NCI-H82 treated with DMSO at 0.1 percent for 48 hours (cell line): ENCODE measurements at regions not wholly inside any gene's neighbourhood (a gene's known extent, or its start where the extent isn't known, plus 50 kb on each side); places are given as distances from the start of the nearest gene placed in this dataset.
A peak's percentile ranks its signal among the peaks of the same experiment; 100 is the strongest.

ENCODE experiments used
- DNase-seq: peaks from one replicate; lab custom pipeline; 2025; ENCODE audit not compliant: unreplicated experiment; lab: John Stamatoyannopoulos, UW

DNA sequence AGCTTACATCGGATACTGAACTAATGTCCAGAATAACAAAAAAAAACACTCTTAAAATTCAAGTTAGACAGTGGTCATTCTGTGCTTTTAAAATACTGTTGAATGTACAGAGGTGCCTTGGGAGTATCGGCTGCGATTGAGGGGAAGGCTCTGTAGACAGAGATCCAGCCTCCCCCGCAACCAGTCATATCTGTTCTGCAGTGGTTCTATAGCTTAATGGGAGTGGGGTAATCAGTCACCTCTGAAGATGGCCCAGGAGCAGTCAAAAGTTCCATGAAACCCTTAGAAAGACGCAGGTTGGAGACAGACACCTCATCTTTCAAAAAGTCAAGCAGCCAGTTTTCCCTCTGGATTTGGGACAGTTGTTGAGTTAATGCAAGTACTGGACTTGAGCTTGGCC, 1486.6 kb upstream of the TMEM132C start:
- no peak for DNase-seq

DNA sequence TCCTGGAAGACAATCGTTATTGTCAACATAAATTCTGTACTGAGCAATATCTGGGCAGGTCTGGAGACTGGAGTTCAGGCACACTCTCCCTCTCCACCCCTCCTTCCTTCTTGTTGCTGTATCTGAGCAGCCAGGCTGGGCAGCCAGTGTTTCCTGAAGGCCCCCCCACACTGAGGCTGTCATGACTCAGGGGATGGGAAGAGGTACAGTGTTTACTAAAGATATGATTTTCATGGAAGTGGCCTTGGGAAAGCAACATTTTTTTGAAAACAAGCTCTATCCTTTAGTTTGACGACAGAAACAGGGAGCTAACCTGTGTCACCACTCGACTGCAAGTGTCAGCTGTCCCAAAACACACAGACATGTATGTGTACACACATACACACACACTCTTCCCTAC, 1485.4 kb upstream of the TMEM132C start:
- DNase-seq, result no peak

DNA sequence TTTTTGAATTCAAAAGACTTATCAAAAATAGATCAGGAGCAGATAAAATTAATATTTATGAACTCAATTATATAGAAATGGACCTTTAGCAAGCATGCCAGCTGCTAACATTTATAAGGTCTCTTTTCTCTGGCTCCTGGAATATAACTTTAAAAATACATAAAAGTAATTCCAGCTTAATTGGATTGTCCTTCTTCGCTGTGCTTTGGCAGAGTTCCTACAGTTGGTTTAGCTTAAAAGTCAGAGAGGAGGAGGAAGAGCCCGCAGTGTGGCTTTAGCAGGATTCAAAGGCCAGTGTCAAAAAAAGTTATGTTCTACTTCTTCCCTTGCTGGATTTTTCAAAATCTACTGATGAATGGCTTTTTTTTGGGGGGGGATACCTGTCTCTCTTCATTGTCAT, 1484.9 kb upstream of the TMEM132C start:
- no peak for DNase-seq

DNA sequence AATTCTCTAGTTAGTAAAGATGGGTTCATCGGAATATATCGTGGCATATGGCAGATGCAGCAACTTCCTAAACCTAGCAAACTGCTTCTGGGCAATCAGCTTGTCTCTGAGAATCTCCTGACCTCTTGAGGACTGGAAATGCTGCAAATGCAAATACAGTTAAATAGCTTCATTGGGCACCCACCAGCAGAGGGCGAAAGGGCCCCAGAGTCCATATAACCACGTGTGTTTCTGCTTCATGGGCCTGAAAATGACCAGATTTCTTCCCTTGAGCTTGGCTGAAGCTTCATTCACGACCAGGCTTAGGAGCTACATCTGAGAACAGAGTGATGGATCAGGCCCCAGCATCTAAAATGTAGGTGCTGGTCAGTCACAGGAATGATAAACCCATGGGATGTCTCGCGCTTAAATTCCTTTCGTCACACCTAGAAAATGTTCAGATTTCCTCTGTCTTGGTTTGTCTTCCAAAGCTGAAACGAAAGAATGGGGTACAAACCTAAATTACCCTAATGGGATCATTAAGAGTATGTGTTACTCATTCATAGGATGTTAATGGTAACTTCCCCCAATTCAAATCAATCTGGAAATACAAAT, 1482.5 kb upstream of the TMEM132C start:
- DNase-seq, result peak; percentile 67

DNA sequence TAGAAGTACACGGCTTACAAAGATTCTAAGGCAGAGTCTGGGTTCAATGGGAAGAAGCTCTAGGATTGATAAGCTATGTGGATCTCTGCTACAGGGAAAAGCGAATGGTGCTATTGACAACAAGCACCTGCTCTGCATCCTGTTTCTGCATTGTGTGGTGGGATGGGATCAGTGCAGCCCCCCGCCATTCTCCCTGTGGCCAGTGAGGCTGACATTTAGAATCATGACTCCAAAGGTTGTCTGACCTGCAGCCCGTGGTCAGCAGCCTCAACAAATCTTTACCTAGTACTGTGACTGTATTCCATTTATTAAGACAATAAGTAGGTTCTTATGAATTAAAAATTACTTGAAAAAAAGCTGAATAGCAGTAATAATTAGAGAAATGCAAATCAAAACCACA, 1477.0 kb upstream of the TMEM132C start:
- DNase-seq, result no peak

DNA sequence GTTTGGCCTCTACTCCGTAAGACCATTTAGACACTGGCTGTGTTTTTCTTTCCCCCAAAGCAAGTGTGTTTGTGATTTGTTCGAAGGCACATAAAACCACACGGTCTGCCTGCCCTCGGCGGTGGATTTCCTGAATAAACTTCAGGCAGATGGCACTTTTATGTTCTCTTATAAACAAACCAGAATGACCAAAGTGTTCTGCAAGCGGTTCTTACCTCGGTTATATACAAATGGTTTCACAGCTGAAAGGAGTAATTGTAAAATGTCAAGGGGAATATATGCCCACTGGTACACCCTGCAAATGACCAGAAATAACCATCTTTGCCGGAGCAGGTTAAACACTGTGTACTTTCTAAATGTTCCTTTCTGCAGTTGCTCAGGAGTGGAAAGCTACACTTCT, 1475.8 kb upstream of the TMEM132C start:
- no peak for DNase-seq

DNA sequence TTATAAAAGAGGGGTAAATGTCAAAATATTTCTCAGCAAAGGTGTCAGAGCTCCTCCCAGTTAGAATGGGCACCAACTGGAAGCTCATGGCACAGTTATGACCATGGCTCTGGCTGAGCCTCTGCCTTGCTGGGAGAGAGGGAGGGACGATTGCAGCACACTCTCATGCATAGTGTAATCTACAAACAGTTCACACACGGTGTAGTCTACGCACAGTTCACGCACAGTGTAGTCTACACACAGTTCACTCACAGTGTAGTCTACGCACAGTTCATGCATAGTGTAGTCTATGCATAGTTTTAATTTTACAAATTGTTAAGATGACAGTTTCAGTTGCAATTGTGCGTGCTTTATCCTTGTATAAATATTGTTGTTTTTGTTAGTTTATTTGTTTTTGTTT, 1474.6 kb upstream of the TMEM132C start:
- no peak for DNase-seq

DNA sequence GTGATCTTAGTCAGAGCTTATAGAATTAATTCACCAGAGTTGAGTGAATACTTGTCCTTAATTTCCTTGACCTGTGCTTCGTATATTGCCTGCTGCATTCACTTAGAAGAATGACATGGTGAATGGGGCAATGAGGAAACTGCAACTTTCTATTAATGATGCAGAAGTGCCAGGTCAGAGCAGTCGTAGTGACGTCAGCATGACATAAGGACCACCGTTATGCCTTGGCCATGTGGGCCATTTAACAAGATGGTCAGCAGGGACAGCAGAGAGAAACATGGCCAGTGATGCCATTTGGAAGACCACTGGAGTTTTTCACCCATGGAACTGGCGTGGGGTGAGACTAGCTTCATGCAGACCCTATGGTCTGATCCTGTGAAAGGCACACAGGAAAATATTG, 1469.4 kb upstream of the TMEM132C start:
- DNase-seq, result no peak

DNA sequence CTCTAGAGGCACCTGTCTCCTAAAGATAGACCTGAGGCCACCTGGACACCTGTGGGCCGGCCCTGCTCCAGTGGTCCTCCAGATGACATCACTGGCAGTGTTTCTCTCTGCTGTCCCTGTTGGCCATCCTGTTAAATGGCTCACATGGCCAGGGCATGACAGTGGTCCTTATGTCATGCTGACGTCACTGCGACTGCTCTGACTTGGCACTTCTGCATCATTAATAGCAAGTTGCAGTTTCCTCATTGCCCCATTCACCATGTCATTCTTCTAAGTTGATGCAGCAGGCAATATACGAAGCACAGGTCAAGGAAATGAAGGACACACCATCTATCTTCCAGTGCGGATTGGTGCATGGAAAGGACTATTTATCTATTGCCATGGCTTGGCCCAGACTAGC, 1468.5 kb upstream of the TMEM132C start:
- no peak for DNase-seq

DNA sequence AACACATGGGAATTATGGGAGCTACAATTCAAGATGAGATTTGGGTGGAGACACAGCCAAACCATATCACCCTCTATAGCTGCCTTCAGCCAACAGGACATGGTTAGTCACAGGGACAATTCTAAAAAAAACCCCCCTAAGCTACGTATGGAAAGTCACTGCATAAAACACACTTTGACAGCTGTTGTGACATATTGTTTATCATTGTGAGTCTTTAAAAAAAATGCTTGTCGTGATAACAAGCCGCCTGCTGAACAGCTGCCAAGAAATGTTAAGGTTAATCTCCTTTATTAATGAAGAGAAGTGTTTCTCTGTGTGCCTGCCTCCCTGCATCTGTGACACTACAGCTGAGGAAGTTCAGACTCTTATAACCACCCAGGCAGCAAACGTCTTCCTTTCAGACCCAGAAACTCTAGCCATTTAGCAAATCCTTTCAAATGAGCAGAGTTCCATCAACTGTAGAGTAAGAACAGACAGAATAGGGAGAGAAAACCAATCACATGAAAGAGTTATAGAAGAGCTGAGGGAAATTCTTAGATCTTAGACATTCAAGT, 1459.6 kb upstream of the TMEM132C start:
- peak; percentile 76 for DNase-seq

DNA sequence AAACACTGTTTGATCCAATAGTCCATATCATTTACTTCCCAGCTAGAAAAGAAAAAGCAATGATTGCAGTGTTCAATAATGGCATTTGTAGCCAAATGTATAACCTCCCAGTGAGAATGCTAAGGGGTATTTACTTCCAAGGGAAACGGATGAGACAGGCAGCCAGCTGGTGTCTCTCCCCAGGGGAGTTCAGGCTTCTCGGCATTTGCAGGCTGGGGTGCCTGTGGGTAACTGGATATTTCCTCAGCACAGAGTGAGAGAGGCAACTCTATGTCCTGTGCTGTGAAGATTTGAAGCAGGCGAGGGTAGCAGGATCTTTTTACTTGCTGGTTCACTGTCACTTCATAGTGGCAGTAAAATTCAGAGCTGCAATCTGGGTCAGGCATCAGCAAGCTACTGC, 1455.6 kb upstream of the TMEM132C start:
- DNase-seq, result peak; percentile 76

DNA sequence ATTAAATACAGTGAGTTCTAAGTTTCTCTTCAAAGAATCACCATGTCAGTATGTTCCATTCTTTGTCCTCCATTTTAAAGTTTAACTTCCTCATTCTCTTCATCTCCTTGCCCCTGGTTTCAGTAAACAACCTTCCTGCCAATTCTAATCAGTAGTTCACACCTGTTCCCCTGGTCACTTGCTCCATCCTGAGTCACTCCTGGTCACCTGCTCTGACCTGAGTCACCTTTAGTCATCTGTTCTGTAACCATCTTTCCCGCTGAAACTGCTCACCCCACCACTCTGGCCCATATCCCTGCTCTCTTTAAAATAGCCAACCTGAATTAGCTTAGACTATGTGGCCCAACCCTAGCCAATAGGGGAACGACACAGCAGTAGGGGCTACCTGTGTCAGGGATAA, 1447.4 kb upstream of the TMEM132C start:
- no peak for DNase-seq

DNA sequence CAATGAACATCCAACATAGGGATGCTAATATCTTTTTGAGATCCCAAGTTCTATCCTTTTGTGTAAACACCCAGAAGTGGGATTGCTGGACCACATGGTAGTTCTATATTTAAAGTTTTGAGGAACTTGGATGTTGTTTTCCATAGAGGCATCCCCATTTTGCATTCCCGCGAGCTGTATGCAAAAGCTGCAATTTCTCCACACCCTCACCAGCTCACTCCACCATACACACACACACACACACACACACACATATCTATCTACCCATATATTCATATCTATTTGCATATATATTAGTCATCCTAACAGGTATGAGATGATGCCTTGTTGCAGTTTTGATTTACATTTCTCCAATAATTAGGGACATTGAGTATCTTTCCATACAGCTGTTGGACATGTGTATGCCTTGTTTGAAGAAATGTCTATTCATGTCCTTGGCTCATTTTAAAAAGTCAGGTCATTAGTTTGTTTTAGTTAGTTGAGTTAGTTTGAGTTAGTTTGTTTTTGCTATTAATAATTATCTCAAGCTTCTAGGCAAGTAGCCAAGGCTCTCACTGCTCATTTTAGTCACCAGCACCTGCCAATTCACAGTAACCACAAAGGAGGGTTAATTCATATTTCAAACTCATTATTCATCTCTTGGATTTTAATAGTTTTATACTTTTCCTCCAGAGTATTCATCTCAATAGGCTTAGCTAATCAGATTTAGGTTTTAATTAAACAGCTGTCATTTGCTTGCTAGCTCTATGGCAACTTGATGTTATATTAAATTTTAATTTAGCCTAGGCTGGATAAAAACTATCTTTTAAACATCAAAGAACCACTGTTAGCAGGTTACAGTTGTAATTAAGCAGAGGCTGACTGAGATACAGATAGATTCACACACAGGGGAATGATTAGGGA, 1435.9 kb upstream of the TMEM132C start:
- DNase-seq, result no peak

DNA sequence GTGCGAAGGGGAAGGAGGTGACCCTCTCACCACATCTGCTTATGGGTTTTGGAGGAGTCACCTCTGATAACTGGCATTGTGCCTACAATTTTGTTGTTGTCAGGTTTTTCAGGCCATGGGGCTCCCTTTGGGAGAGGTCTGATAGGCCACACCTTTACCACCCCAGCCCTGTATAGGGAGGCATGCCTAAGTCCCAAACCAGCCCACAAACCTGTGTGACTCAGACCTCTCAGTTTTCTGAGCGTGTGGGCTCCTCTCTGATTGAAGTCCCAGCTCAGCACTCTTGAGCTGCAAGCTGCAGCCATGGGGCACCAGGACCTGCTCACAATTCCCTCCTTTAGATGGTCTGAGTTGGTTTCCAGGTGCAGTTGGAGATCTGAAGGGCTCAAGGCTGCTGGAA, 1429.3 kb upstream of the TMEM132C start:
- no peak for DNase-seq

DNA sequence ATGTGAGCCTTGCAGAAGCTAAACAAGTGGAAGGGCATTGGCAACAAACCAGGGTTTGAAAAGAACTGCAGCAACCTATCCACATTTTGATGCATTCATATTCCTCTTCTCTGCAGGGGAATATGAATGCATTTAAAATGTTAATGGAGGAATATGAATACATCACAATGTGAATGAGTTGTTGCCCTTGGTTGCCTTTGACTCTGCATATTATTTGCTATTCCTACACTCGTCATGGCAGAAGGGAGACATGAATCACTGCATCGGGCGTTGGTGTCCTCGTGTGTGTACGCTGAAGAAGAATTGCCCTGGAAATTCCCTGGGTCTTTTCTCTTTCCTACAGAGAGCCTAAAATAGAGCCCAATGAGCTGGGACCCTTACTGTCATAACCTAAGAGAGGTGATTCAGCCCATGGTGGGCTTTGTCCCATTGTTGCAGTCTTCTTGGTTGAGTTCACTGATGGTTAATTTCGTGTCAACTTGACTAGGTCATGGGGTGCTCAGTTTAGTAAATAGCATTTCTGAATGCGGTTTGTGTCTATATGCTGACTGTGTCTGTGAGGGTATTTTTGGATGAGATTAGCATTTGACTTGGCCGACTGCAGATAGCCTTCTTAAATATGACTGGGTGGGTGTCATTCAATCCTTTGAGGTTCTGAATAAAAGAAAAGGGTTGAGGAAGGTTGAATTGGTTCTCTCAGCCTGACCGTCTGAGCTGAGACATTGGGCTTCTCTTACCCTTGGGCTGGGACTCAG, 1422.9 kb upstream of the TMEM132C start:
- DNase-seq, result no peak

DNA sequence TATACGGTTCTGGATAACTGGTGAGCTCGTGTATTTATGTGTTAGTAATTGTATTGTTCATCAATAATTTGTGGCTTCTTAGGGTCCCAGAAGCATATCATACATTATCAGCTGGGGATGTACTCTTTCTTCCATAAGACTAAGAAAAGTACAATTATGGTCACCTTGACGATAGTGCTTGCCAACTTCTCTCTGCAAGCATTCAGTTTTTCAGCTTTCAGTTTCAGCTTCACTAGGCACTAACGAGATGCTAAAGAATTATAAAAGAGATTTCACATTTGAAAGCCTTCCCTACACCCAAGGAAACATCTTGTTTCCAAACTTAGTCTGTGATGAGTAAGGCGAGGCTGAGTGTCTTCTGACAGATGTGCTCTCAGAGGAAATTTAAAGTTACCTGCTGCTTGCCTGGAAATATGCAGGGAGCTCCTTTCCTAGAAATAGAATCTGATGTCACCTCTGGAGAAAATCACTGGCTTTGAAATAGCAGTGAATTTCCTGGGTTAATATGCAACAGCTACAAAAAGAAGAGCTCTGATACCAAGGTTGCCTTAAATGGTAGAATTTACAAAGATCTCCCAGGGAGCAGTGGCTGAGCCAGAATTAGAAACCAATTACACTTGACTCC, 1419.9 kb upstream of the TMEM132C start:
- no peak for DNase-seq

DNA sequence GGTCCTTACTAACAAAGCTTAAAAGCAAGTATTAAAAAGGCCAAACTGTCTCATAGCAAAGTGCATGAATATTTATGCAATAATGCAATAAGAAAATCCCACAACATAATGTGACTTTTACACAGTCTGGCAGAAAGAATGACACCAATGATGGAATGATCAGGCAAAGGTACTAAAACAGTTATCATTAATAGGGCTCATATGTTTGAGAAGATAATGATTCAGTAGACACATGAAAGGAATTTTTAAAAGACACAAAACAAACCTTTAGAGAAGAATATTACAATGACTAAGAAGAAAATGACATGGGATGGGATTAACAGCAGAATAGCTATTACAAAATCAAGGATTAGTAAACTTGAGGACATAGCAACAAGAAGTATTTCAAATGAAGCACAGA, 1411.2 kb upstream of the TMEM132C start:
- DNase-seq, result no peak

DNA sequence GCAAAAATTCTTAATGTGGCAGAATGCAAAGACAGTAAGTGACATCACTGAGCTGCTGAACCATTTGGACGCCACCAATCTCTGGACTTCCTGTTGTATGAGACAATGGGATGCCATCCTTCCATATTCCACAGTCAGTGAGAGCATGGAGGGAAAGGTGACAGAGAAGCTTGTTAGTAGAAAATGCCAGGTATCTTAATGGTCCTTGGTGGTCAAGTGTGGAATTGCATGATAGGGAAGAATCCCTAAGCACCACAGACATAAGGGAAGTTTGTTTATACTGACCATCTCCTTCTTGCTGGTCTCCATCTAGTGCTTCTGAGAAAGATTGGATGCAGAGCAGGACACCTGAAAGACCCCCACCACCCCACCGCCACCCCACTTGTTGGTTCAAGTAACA, 1410.0 kb upstream of the TMEM132C start:
- DNase-seq, result no peak

DNA sequence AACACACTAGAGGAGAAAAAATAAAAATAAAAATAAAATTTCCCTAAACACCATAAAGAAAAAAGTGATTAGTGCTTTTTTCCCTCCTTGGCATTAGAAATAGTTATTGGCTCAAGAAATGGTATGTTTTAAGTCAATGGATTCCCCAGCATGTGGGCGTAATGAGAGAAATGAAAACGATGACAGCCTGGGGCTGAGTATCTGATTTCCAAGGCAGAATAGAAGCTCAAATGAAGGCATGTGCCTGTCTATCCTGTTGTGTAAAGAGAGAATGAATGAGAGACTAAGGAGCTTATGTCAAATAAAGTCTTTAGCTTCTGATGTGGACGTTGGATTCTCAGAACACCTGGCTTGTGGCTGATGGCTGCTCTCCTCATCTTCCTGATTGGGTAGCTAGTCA, 1408.4 kb upstream of the TMEM132C start:
- DNase-seq, result peak; percentile 90

DNA sequence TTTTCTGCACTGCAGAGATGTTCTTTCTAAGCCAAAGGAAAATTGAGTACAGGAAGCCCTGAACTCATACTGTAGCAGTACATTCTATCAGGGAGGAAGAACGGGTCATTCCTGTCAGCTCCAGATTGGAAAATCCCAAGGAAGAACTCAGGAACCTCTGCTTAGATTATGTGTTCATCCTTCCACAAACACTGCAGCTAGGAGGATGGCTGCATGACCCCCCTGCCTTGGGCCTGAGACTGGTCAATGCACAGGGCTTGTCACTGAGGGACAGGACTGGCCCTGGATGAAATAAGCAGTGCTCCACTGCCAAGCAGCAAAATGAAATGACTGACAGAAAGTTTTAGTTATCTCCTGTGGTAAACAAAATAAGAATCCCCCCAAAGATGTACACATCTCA, 1406.8 kb upstream of the TMEM132C start:
- peak; percentile 66 for DNase-seq

DNA sequence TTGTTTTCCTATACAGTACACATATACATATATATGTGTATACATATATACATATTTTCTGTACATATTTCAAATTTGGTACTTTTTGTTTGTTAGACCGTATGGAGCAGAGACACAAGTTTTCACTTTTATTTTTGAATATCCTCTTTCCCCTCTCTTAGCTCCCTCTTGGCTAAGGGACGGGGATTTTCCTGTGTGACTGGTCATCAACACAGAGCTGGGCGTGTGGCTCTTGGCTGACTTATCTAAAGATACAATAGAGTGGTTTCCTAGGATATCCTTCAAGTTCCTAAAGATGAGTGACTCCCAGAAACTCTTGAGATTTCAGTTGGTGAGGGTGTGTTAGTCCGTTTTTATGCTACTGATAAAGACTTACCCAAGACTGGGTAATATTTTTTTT, 1404.5 kb upstream of the TMEM132C start:
- no peak for DNase-seq
